ENCODE measurements at regions not wholly inside any gene's neighbourhood (a gene's known extent, or its start where the extent isn't known, plus 50 kb on each side); places are given as distances from the start of the nearest gene placed in this dataset.

DNA sequence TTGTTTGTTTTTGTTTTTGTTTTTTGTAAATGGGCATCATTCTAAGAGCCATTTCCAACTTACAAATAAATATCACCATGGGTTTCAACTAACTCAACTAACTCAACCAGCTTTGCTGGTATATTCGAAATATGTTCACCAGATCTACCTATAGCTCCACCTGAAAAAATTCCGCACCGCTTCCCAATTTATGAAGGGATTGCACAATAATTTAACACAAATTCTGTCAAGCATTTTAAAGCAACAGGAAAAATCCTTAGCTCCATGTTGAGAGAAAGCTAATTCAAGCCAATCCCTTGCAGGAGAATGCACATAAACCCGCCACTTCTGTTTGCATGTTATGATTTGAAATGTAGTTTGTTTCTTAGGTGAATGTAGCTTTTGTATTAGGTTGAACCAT, 417.8 kb downstream of the EFNB2 start:
- TF ChIP-seq CTCF (conservative IDR thresholded peaks at IDR 0.05; ENCODE audit: low read length), result no peak
- TF ChIP-seq EZH2phosphoT487 (IDR thresholded peaks at IDR 0.05; ENCODE audit: borderline replicate concordance, low read depth, low read length), result no peak

Measured in OCI-LY7 (cell line).